H1 (cell line): ENCODE measurements at regions not wholly inside any gene's neighbourhood (a gene's known extent, or its start where the extent isn't known, plus 50 kb on each side); places are given as distances from the start of the nearest gene placed in this dataset.
"Not testable (repeated sequence)": the region's sequence is repeated elsewhere in the genome, so short reads cannot be mapped to it uniquely, and the experiment has no call there.

Experiments used
- BRCA1 ChIP-seq: IDR thresholded peaks from 2 replicates; pipeline ENCODE4 v1.6.1; 2012; ENCODE audit warnings: low read depth, low read length, improper control_type of control experiment
- CTCF ChIP-seq, 3 experiments: IDR thresholded peaks; 1 replicate in 2 of 3; 2 replicates in 1 of 3; pipeline versions ENCODE4 v1.5.1 to v1.6.1; 2011; ENCODE audit warnings: low read length in 3 of 3, mild to moderate bottlenecking in 3 of 3, inconsistent platforms in 2 of 3, low read depth in 1 of 3, moderate library complexity in 1 of 3; ENCODE audit not compliant: insufficient read depth in 1 of 3; ENCODE audit errors: control extremely low read depth in 1 of 3
- MAFK ChIP-seq: IDR thresholded peaks from 2 replicates; pipeline ENCODE4 v1.6.1; 2012; ENCODE audit warnings: low read depth, mild to moderate bottlenecking, improper control_type of control experiment, low read length
- POLR2A ChIP-seq, 2 experiments: IDR thresholded peaks; 1 replicate in 1 of 2; 2 replicates in 1 of 2; pipeline ENCODE4 v1.6.1; 2011; ENCODE audit warnings: low read depth in 2 of 2, low read length in 2 of 2, mild to moderate bottlenecking in 2 of 2; ENCODE audit errors: control extremely low read depth in 1 of 2

- TF ChIP-seq CTCF (IDR thresholded peaks at IDR 0.05; ENCODE audit: control extremely low read depth in 1 of 3, insufficient read depth in 1 of 3, low read depth in 1 of 3, low read length in 3 of 3); POLR2A (IDR thresholded peaks at IDR 0.05; ENCODE audit: control extremely low read depth in 1 of 2, low read depth in 2 of 2, low read length in 2 of 2); MAFK; BRCA1: not testable (repeated sequence)
Measured at GRCh38 chr12:114056351-114056750, 90.2 kb upstream of the RBM19 start.
